GM19438 (cell line): ENCODE measurements at regions not wholly inside any gene's neighbourhood (a gene's known extent, or its start where the extent isn't known, plus 50 kb on each side); places are given as distances from the start of the nearest gene placed in this dataset.

Source experiments
- ATAC-seq: cut with Tn5 transposase; IDR thresholded peaks from one replicate; pipeline ENCODE4 v1.9.1; 2021; ENCODE audit warnings: low read depth; ENCODE audit not compliant: unreplicated experiment

DNA sequence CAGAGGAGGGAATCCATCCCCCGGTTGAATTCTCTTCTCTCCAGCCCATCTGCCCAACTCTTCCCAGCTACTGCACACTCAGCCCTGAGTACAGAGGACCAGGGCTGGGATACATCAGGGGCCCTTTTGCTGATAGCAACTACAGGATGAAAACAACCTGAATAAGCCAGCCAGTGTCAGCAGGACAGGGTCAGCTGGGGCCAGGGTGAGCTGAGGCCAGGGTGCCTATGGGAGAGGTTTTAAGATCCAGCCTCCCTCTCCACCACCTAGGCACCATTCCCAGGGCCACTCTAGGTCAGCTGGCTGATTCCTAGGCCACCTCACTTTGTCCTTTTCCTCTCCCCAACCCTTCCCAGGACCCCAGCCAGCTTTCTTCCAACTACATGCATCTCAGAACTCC, 83.8 kb downstream of the MRPL46 start:
- ATAC-seq: no peak

DNA sequence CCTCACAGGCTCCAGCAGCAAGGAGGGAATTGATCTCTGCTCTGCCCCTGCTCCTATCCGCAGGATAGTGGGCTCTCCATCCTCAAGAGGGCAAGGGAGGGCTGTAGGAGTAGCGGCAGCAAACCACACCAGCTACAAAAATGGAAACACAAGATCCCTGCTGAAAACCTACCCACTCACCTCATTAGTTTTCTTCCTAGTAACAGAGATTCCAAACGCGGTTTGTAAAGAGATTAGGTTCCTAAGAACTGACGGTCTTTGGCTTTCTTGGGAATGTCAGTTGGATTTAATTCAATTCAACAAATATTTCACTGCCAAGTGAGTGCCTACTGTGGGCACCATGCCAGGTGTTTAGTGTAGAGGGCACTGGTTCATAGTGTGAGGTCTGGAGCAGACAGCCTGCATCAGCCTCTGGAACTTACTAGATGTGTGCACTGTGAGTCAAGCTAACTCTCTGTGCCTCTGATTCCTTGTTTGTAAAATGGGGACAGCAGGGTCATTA, 84.7 kb downstream of the MRPL46 start:
- no peak for ATAC-seq

DNA sequence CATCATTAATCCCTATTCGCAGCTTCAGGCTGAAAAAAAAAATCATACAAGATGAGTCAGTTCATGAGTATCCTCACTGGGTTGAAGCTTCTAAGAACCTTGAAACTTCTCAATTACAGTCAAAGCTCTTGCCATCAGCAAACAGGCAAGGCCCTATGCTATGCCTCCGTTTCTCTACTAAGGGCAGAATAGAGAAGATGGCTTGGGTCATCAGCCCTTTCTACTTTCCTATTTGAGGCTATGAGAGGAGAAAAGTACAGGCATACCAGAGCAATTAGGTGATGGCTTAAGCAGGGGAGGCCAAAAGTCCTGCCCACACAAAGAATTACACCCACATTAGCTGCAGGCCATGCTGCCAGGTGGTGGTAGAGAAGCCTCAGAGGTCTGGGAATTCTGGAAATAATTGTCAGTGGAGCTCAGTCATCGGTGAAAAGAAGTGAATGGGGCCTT, 89.0 kb downstream of the MRPL46 start:
- no peak for ATAC-seq

DNA sequence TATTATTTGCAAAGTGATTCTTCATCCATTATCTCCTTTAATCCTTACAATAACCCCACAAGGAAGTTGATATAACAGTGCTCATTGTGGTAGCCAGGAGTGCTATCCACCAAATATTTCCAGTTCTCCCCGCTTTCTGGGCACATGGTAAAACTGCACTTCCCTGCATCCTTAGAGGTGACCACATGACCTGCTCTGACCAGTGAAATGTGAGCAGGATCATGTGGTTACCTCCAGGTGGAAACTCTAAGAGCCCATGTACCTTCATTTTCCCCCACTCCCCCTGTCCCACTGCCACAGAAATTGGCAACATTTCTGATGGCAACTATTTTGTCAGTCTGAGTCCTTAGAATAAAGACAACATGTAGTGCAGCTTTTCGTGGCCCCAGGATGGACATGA, 89.7 kb downstream of the MRPL46 start:
- ATAC-seq: no peak

DNA sequence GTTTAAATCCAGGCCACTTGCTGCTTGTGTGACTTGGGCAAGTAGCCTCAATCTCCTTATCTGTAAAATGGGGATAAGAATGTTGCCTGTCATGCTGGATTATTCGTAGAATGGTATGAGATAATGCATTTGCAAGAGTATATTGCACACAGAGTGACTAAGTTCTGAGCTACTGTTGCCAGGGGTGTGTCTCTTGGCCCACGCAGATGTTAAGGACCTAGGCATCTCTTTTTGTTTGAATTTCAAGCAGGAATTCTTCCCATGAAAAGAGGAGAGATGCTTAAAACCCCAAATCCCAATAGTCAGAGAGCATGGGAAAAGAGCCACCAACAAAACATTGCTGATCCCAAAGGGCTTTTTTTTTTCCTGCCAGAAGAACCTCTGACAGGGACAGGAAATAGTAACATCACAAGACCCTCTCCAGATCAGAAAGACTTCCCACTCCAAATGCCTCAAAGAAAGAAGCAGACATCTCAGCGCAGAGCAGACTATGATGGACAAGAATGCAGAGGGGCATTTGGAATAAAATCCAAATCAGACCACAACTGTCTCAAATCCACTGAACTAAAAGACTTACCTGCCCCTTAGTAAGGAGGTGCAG, 90.5 kb downstream of the MRPL46 start:
- no peak for ATAC-seq

DNA sequence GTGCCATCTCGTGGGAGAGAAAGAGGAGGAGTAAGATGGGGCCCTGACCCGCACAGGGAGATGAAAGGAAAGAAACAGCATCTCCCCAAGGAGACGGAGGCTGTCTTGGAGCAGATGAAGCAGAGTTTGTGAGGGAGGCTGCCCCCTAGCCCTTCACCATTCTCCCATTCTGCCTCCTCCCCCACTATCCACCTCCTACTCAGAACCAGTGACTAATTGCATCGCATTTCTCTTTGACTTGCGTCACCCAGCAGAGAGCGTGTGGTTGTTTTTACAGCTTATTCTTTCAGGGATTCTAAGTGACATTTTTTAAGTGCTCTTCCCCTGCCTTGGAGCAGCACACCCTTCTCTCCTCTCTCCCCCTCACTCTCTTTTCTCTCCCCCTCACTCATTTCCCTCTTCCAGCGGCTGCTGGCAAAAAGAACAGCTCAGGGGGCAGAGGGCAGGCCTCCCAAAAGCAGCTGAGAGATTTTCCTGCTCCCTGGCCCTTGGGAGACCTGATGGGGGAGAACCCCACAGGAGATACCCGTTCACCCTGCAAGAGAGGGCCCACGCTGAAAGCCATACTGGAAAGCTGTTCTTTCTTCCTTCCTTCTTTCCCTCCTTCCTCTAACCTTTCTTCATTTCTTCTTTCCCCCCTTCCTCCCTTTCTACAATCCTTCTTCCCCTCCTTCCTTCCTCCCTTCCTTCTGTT, 91.8 kb downstream of the MRPL46 start:
- ATAC-seq: no peak

DNA sequence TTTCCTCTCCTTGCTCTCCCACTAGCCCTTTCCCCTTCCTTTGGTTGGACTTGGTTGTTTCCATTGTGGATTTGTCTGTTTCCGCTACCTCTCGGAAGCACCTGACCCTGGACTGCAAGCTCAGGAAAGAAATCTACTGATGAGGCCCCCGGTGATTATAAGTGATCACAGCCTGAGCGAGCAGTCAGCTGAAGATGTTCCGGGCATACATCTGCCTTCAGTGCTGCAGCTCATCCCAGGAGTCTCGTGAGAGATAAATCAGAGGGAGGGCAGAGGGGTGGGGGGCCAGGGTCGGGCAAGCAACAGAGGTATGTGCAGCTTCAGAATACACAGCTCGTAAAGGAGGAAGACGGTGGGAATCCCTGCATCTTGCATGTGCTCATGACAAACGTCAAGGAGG, 102.1 kb downstream of the MRPL46 start:
- no peak for ATAC-seq

DNA sequence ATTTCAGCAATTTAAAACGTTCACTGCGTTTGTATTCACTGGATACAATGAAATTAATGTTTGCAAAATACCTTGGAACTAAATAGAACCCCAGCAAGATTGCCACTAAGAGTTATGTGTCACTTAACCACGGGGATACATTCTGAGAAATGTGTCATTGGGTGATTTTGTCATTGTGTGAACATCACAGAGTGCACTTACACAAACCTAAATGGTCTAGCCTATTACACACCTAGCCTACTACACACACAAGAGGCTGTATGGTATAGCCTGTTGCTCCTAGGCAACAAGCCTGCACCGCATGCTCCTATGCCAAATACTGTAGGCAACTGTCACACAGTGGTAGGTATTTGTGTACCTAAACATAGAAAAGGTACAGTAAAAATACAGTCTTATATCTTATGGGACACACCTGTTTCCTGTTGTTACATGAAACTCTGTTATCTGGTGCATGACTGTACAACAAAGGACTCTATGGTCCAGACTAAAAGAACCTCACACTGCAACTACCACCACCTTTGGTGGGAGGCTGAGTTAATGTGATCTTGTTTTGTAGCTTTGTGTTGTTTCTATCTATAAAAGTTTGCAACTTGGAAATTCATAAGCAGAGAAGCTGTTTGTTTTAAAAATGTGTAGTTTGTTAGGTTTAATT, 92.2 kb upstream of the NTRK3 start:
- ATAC-seq: no peak

DNA sequence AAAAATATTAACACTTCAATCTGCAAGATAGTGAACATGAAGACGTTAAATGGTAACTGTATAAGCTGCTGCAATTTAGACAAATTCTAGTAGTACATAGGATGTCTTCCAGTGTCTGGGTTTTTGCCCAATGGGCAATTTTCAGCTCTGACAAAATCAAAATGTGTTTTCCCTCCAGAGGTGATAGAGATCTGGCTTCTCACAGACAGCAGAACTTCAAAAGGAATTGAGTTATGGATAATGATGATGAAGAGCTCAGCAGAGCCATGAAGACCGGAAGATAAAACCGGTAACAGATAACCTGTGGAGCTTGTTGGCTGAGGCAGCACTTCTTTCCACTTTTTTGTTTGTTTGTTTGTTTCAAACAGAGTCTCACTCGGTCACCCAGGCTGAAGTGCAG, 89.4 kb upstream of the NTRK3 start:
- ATAC-seq: no peak

DNA sequence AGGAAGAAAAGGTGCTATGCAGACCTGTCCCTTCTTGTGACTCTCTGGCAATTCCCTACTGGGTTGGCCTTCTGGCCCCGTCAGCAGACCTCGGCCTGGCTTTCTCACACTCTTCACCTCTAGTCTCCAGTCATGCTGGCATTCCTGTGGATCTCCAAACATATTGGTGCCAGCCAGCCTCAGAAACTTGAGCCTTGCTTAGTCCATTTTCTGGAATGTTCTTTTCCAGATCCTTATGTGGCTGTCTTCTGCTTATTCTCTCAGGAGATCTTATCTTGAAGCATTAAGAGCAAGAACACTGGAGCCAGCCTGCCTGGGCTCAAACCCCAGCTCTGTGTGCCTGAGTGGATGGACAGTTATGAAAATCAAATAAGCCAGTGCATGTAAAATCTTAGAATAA, 88.2 kb upstream of the NTRK3 start:
- no peak for ATAC-seq

DNA sequence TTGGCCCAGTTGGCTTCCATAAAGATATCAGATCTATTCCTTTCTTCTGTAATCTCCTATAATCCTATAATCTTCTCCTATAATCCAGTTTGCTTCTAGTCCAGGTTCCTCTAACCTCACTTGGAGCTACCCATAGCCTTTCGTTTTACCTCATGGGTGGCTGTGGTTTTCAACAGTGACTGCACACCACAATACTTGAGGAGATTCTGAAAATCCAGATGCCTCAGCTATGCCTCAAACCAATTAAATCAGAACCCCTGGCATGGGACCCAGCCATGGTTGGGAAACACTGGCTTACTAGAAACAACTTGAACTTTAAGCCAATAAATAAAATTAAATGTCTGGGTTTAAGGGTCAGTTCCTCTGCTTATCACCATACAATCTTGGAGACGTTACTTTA, 86.1 kb upstream of the NTRK3 start:
- ATAC-seq: no peak

DNA sequence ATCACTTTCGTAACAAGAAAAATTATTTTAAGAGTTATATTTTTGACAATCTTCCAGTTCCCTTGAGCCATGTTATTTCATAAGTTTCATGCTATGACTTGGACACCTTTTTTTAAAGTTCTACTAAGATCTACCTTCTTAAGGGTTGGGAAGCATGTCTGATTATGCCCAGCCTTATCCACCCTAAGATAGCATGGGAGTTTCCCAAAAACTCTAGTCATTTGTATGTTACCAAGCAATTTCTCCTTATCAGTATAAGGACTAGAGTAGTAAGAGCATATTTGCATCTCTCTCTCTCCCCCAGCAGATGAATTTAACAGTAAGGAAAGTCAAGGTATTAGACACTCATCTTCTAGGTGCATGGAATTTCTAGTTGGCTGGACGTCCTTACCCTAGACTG, 85.1 kb upstream of the NTRK3 start:
- no peak for ATAC-seq

DNA sequence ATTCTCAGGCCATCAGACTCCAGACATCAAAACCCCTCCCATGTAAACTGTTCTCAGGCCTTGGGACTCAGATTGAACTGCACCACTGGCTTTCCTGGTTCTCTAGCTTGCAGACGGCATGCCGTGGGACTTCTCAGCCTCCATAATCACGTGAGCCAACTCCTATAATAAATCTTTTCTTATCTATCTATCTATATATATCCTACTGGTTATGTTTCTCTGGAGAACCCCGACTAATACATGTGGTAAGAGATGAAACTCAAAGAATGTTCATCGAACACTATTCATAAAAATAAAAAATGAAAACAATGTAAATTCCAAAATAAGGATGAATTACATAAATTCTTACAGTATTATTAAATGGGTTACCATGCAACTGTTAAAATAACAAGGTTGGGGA, 84.5 kb upstream of the NTRK3 start:
- no peak for ATAC-seq

DNA sequence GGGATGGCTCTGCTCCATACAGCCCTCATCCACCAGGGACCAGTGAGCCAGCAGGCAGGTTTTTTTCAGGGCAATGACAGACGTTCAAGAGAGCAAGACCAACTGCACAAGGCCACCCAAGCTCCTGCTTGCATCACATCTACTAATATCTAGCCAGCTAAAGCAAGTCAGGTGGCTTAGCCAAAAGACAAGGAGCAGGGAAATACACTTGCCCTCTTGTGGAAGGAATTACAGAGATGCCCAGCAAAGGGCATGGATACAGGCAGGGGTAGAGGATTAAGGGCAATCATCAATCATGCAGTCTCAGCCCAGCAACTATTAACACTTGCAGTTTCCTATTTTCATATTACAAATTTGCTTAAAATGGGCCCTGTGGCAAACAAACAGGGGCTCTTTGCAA, 81.5 kb upstream of the NTRK3 start:
- no peak for ATAC-seq

DNA sequence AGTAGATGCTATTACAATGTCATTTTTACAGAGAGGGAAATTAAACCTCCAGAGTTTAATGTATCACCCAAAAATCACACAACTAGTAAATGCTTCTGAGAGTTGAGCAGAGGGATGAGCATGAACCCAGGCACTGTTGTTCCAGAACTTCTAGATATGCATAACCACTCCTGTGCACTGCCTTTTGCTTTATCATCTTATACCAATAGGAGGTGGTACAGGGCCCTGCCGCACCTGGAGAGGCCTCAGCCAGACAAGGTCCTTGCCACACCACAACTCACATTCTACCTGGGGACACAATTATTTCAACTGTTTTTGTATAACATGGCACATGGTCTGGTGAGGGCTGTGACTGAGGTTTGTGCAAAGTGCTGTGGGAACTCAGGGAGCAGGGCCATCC, 78.5 kb upstream of the NTRK3 start:
- ATAC-seq: no peak

DNA sequence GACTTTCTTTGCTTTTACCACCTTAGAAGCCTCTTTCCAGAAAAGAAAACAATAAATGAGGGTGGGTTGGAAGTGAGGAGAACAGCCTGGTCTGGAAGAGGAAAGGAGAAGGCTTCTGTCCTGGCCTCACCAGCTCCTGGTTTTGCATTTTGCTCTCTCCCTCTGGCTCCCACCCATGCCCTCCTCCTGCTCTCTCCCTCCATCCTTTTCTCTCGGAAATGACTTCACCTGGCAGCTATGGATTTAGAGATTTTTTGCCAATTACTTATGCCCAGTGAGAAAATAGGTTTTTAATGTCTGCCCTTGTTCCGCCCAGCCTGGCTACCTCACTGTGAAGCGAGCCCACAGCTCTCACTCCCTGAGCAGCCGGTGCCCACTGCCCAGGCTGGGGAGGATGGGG, 77.9 kb upstream of the NTRK3 start:
- no peak for ATAC-seq

DNA sequence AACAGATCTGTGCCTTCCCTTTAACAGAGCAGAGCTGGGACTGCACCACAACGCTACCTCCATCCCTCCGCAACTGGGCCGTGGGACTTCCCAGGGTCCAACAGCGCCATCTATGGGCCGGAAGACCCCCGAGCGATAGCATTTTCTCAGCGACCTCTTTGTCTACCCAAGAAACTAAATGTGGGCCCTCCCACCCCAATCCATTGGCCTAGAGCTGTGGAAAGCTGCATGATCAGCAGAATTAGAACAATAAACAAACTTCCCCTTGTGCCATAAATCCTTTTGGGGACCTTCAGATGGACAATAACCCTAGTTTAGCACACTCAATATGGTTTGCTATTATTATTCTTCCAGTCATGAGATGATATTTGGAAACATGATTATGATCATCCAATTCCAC, 74.8 kb upstream of the NTRK3 start:
- ATAC-seq: peak; percentile 75

DNA sequence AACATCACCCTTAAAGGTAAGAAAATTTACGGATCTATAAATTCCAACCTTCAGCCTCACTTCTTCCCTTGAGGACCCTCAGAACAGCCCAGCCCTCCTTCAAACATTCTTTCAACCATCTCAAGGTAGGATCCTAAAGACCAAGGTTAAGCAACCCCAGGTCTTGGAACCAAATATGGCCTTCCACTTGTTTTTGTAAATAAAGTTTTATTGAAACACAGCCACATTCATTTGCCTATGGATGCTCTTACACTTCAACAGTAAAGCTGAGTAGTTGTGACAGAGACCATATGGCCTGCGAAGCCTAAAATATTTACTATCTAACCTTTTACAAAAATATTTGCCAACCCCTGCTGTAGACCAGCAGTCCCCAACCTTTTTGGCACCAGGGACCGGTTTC, 70.4 kb upstream of the NTRK3 start:
- ATAC-seq: no peak

DNA sequence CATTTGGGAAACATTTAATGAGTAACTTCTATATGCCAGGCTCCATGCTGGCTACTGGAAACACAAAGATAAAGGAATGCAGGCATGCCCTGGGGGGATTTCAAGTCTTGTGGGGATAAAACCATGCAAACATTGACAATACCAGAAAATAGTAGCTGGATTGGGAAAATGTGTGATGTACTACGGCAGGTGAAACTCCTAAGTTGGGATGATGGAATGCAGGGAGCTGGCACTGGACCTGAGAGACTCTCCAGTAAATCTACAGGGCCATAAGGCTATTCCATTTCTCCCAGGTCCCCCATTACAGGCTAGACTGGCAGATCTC, 68.2 kb upstream of the NTRK3 start:
- ATAC-seq: no peak

DNA sequence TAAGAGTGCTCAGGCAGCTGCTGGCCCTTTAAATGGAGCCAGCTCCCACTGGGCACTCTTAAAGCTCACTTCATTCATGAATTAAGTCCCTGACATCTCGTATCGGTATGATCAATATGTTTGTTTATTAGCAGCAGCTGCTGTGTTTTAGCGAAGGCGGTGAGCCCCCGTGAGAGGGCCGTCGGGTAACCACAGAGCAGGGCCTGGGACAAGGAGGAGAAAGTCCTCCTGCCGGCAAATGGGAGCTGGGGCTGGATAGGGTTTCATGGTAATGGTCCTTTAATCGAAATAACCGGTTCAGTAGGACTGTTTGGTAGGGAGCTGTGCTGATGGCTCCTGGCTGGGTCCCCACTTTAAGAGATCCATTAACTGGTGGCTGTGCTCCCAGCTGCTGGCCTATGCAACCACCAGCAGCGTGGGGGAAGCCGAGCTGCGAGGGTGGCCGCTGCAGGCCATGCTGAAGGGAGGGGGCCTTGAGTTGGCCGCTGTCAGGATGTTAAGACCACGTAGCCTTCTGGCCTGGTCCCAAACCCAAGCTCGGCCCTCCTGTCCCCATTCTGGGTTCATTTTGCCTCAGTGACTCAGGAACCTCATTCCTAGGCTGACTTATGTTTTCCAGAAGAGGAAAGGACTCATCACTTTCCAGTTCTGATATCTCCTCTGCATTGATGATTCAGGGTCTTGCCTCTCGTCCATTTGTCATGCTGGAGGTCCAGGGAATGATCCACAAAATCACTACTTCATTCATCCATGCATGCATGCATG, 67.6 kb upstream of the NTRK3 start:
- ATAC-seq: no peak

DNA sequence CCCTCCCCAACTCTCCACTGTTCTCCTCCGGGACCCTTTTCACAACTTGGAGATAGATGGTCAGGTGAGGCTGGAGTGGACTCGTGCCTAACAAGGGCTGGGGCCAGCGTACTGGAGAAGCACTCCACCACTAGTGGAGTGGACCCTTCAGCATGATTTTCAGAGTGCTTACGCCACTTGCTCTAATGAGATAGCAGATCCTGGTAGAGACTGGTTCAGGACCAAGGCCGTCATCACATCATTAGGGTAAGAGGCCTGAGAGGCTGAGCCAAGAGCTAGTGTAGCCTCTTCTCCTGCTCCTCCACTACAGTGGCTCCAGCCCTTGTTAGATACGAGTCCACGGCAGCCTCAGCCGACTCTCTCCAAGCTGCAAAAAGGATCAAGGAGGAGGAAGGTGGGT, 66.9 kb upstream of the NTRK3 start:
- ATAC-seq: no peak
